Panc1 (cell line): ENCODE measurements at regions not wholly inside any gene's neighbourhood (a gene's known extent, or its start where the extent isn't known, plus 50 kb on each side); places are given as distances from the start of the nearest gene placed in this dataset.

ENCODE experiments used
- CTCF ChIP-seq: fragments of 450-650 bp; IDR thresholded peaks from 2 replicates; pipeline ENCODE4 v1.5.1; 2017; ENCODE audit warnings: mild to moderate bottlenecking
- POLR2AphosphoS5 ChIP-seq: IDR thresholded peaks from 2 replicates; pipeline ENCODE4 v1.6.1; 2012; ENCODE audit warnings: mild to moderate bottlenecking, low read depth, low read length, moderate library complexity
- REST ChIP-seq, 2 experiments: IDR thresholded peaks; 2 replicates each; pipeline ENCODE4 v1.6.1; 2011 to 2012; ENCODE audit warnings: low read depth in 2 of 2, control low read depth in 1 of 2, low read length in 1 of 2, mild to moderate bottlenecking in 1 of 2, moderate library complexity in 1 of 2; ENCODE audit not compliant: insufficient read depth in 1 of 2
- SIN3A ChIP-seq: IDR thresholded peaks from 2 replicates; pipeline ENCODE4 v1.6.1; 2012; ENCODE audit warnings: low read depth, mild to moderate bottlenecking, low read length, moderate library complexity, borderline replicate concordance; ENCODE audit not compliant: insufficient read depth
- TCF7L2 ChIP-seq: IDR thresholded peaks from 2 replicates; pipeline ENCODE4 v1.6.1; 2011; ENCODE audit warnings: mild to moderate bottlenecking, low read depth, low read length, inconsistent platforms

GRCh38 chr3:177491296-177492032, 294.2 kb upstream of the TBL1XR1 start:
- no peak for TF ChIP-seq CTCF
- no peak for TF ChIP-seq SIN3A
- no peak for TF ChIP-seq REST (IDR thresholded peaks at IDR 0.05; ENCODE audit: insufficient read depth in 1 of 2, low read depth in 2 of 2, low read length in 1 of 2)
- no peak for TF ChIP-seq POLR2AphosphoS5
- TF ChIP-seq TCF7L2, result no peak
